ENCODE measurements at regions not wholly inside any gene's neighbourhood (a gene's known extent, or its start where the extent isn't known, plus 50 kb on each side); places are given as distances from the start of the nearest gene placed in this dataset.

- ChIA-PET POLR2A (no interaction called here), CTCF (no interaction called here)
- DNase-seq (ENCODE audit: extremely low spot score): no peak
- TF ChIP-seq, protein P1, sequence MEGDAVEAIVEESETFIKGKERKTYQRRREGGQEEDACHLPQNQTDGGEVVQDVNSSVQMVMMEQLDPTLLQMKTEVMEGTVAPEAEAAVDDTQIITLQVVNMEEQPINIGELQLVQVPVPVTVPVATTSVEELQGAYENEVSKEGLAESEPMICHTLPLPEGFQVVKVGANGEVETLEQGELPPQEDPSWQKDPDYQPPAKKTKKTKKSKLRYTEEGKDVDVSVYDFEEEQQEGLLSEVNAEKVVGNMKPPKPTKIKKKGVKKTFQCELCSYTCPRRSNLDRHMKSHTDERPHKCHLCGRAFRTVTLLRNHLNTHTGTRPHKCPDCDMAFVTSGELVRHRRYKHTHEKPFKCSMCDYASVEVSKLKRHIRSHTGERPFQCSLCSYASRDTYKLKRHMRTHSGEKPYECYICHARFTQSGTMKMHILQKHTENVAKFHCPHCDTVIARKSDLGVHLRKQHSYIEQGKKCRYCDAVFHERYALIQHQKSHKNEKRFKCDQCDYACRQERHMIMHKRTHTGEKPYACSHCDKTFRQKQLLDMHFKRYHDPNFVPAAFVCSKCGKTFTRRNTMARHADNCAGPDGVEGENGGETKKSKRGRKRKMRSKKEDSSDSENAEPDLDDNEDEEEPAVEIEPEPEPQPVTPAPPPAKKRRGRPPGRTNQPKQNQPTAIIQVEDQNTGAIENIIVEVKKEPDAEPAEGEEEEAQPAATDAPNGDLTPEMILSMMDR (IDR thresholded peaks at IDR 0.05; ENCODE audit: control extremely low read depth, extremely low read depth, low read depth, missing control alignments): no peak
These were observed 62.3 kb upstream of the GATA2 start for GRCh38 chr3:128555098-128555825.

DNA sequence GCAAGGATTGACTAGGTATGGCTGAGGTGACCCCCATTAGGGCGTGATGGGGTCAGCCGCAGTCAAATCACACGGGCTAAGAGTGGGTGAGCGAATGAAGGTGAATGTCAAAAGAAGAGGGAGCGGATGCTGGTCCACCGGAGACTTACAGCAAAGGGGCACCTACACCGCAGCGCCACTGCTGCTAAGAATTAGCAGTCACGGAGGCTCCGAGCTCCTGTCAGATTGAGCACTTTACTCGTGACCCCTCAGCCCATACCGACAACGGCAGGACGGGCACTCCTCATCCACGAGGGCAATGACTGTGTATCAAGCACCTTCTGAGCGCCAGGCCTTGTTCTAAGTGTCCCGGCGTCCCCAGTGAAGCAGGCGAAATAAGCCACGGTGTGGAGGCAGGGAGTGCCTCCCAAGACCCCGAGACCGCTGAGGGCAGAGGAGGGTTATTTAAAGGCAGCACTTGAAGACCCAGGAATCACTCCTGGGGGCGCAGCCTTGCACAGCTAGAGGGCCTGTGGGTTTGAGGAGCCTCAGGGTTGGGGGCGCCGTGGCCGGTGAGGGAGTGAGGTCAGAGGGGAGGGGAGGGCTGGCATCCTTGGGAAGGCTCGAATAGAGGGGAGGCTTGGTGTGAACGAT is 61.6 kb upstream of the GATA2 start:
- POLR2A ChIA-PET: no interaction called here

DNA sequence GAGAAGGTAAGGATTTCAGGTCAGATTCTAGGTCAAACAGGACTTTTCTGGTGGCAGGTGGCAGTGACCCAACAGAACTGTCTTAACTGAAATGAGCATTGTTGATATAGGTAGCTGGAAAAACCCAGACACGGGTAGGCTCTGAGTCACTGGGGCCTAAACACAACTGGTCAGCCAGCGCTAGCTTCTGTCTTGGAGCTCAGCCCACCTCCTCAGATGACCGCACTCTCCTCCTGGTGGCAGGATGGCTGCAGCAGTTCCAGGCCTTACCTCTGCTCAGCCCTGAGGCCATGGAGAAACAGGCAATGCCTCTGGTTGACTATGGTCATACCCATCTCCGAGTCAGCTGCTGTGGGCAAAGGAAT is 61.1 kb upstream of the GATA2 start:
- TF ChIP-seq, protein P1 (IDR thresholded peaks at IDR 0.05; ENCODE audit: control extremely low read depth, extremely low read depth, low read depth, missing control alignments): no peak
- CTCF ChIA-PET: interaction anchor here (1.2 kb wide), 1 partner anchor 55 kb away, joined by 7 read pairs; no protein-coding TSS in a partner anchor
- DNase-seq (ENCODE audit: extremely low spot score): no peak
- POLR2A ChIA-PET: no interaction called here

More for the DNA sequence above, 61.6 kb upstream of the GATA2 start:
- CTCF ChIA-PET: interaction anchor here (1.2 kb wide), 1 partner anchor 54 kb away, joined by 7 read pairs; no protein-coding TSS in a partner anchor
- TF ChIP-seq, protein P1 (IDR thresholded peaks at IDR 0.05; ENCODE audit: control extremely low read depth, extremely low read depth, low read depth, missing control alignments): no peak
- DNase-seq (ENCODE audit: extremely low spot score): no peak

DNA sequence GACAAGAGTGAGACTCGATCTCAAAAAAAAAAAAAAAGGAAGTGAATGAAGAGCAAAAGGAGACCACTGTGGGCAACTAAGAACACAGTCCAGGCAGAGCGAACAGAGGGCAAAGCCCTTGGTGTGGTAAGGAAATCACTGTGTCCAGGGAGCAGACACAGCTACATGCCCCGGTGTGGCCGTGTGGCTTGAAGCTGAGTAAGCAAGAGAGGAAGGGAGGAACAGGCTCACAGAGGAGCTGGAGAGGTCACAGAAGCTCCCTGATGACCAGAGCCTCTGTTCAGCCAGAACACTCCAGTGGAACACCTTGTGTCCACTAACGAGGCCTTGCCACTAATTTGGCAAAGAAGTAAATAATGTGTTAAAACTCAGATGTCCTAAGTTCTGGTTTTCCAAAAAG is 60.6 kb upstream of the GATA2 start:
- no peak for DNase-seq (ENCODE audit: extremely low spot score)
- ChIA-PET CTCF (interaction anchor here (1.2 kb wide), 1 partner anchor 55 kb away, joined by 7 read pairs; no protein-coding TSS in a partner anchor), POLR2A (no interaction called here)

GRCh38 chr3:128551867-128552266 is 58.9 kb upstream of the GATA2 start:
- ChIA-PET POLR2A (no interaction called here), CTCF (no interaction called here)
- TF ChIP-seq, protein P1 (IDR thresholded peaks at IDR 0.05; ENCODE audit: control extremely low read depth, extremely low read depth, low read depth, missing control alignments): no peak
- DNase-seq (ENCODE audit: extremely low spot score): no peak

More for the DNA sequence above, 60.6 kb upstream of the GATA2 start:
- TF ChIP-seq, protein P1 (IDR thresholded peaks at IDR 0.05; ENCODE audit: control extremely low read depth, extremely low read depth, low read depth, missing control alignments): no peak

DNA sequence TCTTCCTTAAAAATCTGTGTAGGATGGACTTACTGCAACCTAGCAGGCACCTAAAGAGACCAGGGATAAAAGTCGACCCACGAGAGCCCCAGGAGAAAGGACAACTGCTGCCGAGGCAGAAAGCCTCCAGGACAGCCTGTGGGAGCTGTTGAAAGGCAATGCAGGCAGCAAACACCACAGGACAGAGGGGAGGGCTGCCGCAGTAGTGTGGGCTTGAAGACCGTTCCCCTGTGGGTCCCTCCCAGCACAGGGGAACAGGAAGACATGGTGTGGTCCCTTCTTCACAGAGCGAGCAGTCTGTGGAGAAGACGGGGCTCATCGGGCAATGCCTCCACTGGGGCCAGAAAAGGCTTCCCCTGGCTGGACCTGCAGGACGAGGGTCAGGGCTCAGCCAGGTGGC is 58.5 kb upstream of the GATA2 start:
- ChIA-PET CTCF (no interaction called here), POLR2A (no interaction called here)
- no peak for DNase-seq (ENCODE audit: extremely low spot score)
- TF ChIP-seq, protein P1 (IDR thresholded peaks at IDR 0.05; ENCODE audit: control extremely low read depth, extremely low read depth, low read depth, missing control alignments): no peak
